ENCODE measurements at regions not wholly inside any gene's neighbourhood (a gene's known extent, or its start where the extent isn't known, plus 50 kb on each side); places are given as distances from the start of the nearest gene placed in this dataset.

- DNase-seq (ENCODE audit: low read depth in 2 of 2) = no peak
Observed at GRCh38 chr15:101124731-101125451, 127.0 kb downstream of the CHSY1 start.

DNA sequence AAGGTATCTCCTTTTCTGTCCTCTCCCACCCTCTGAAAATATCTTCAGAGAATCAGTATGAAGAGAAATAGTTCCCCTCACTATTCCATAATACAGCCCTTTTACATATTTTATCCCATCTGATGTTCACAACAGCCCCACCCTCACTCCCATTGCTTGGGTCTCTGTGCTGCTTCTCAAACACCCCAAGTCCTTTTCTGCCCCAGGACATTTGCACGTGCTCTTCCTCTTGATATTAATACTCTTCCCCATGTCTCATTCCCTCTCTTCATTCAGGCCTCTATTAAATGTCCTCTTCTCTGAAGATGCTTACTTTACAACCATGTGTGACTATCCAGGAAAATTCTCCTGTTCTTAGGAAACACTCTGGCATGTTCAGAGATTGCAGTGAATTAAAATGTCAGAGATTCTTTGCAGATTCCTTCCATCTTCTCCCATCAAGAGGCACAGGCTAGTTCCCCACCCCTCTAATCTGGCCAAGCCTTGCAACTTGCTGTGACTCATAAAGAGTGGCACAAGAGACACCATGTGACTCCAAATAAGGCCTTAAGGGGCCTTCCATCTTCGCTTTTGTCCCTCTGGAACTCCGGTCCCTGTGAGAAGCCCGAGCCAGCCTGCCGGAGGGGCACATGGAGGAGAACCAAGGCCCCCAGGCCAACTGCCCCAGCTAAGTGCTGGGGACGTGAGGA lies 128.5 kb downstream of the CHSY1 start:
- no peak for DNase-seq (ENCODE audit: low read depth in 2 of 2)

DNA sequence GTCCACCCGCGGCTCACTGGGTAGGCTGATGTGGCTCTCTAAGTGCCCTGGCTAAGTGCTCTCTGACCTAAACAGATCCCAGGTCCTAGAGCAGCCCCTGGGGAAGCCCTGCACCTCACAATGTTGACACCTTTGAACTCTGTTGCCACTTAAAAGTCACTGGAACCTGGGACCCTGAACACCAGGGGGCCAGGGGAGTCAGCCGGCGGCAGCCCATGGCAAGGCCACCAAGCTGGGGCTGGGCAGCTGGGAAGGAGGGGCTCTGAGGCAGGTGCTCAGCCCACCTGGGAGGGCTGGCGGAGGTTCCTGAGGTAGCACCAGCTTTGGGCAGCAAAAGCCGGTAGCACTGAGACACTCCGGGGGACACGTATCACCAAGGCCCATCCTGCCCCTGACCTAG lies 129.0 kb downstream of the CHSY1 start:
- no peak for DNase-seq (ENCODE audit: low read depth in 2 of 2)

DNA sequence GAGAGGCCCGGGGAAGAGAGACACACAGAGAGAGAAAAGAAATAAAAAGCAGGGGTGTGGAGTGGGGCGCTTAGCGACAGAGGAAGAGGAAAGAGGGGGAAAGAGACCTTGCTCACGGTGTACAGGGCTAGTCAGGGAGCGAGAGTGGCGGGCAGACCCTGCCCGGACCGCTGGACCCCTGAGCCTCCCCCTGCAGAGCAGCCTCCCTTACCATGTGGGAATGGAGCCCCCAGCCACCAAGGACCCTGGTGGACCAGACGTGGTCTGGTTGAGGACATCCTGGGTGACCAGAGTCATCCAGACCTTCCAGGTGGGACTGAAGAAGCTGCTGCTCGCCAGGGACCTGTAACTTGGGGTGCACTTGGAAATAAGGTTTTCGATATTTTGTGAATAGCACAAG lies 129.6 kb downstream of the CHSY1 start:
- no peak for DNase-seq (ENCODE audit: low read depth in 2 of 2)

- peak in 1 of 2 donors; percentile 27 for DNase-seq (ENCODE audit: low read depth in 2 of 2)
Observed at GRCh38 chr15:101121511-101122090, 130.2 kb downstream of the CHSY1 start.

DNA sequence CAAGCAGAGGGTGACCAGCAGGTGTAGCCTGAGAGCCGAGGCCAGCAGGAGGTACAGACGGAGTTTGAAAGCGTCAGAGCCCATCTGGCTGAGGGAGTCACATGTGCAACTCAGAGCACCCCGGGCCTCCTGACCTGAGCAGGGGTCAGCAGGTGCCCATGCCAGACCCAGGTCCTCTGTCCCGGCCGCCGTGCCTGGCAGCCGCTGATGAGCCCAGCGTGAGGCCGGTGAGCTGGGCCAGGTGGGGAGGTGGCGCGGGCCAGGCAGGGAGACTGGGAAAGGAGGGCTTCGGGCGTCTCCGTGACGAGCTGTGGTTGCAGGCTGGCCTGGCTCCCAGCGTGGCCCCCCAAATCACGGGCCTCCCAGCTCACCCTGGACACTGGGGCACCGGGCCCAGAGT lies 130.9 kb downstream of the CHSY1 start:
- DNase-seq (ENCODE audit: low read depth in 2 of 2) = no peak

- DNase-seq (ENCODE audit: low read depth in 2 of 2) = no peak
Observed at GRCh38 chr15:101120473-101120872, 131.4 kb downstream of the CHSY1 start.
